ENCODE measurements at regions not wholly inside any gene's neighbourhood (a gene's known extent, or its start where the extent isn't known, plus 50 kb on each side); places are given as distances from the start of the nearest gene placed in this dataset.

GRCh38 chr11:34824425-34824824, 91.8 kb downstream of the APIP start:
- H3K4me3 ChIP-seq (ENCODE audit: low read length) = no peak overlapping the region
- peaks cover 4% of the 10 kb centered on the region for H3K27me3 Mint-ChIP-seq
- H3K4me3 Mint-ChIP-seq = no peak overlapping the region
- intact Hi-C loops (cut with DNase I, micrococcal nuclease) = no loop called here
- peaks cover 4% of the 10 kb centered on the region for H3K4me1 ChIP-seq (ENCODE audit: insufficient read depth, low read length)
- H3K36me3 Mint-ChIP-seq (ENCODE audit: low read depth) = no peaks in the 10 kb centered on the region
- ChIA-PET CTCF (no interaction called here), POLR2A (no interaction called here)
- no peaks in the 10 kb centered on the region for H3K36me3 ChIP-seq (ENCODE audit: insufficient read depth, low read length)
- no peak for ATAC-seq (ENCODE audit: poor library complexity)
- no peaks in the 10 kb centered on the region for H3K9me3 ChIP-seq (ENCODE audit: control insufficient read depth in 1 of 2, insufficient read depth in 1 of 2, low read length in 2 of 2)
- TF ChIP-seq CTCF (IDR thresholded peaks at IDR 0.05) = no peak
- H3K27me3 ChIP-seq (ENCODE audit: control insufficient read depth in 1 of 2, insufficient read depth in 2 of 2, low read length in 2 of 2) = peaks cover 0 to 10% of the 10 kb centered on the region in 2 experiments
- no peak for DNase-seq
- H3K27ac Mint-ChIP-seq = no peak overlapping the region
- H3K27ac ChIP-seq (ENCODE audit: low read depth in 1 of 2, low read length in 2 of 2) = no peak overlapping the region
- H3K9me3 Mint-ChIP-seq = peaks cover 3% of the 10 kb centered on the region
- peaks cover 16% of the 10 kb centered on the region for H3K4me1 Mint-ChIP-seq (ENCODE audit: low read depth)

GRCh38 chr11:34823639-34824038, 92.5 kb downstream of the APIP start:
- Histone ChIP-seq H3K4me1 (ENCODE audit: insufficient read depth, low read length) (peaks cover 4% of the 10 kb centered on the region), H3K36me3 (ENCODE audit: insufficient read depth, low read length) (no peaks in the 10 kb centered on the region), H3K27me3 (ENCODE audit: control insufficient read depth in 1 of 2, insufficient read depth in 2 of 2, low read length in 2 of 2) (peaks cover 0 to 10% of the 10 kb centered on the region in 2 experiments), H3K4me3 (ENCODE audit: low read length) (no peak overlapping the region), H3K9me3 (ENCODE audit: control insufficient read depth in 1 of 2, insufficient read depth in 1 of 2, low read length in 2 of 2) (peaks cover 0 to 4% of the 10 kb centered on the region in 2 experiments), H3K27ac (ENCODE audit: low read depth in 1 of 2, low read length in 2 of 2) (no peak overlapping the region)
- POLR2A ChIA-PET = no interaction called here
- no peak for TF ChIP-seq CTCF (IDR thresholded peaks at IDR 0.05)
- intact Hi-C loops (cut with DNase I, micrococcal nuclease) = no loop called here
- no peak overlapping the region for H3K4me3 Mint-ChIP-seq
- ATAC-seq (ENCODE audit: poor library complexity) (no peak), DNase-seq (no peak)
- H3K36me3 Mint-ChIP-seq (ENCODE audit: low read depth) = no peaks in the 10 kb centered on the region
- CTCF ChIA-PET = no interaction called here
- H3K27me3 Mint-ChIP-seq = peaks cover 4% of the 10 kb centered on the region
- H3K9me3 Mint-ChIP-seq = peaks cover 3% of the 10 kb centered on the region
- no peak overlapping the region for H3K27ac Mint-ChIP-seq
- H3K4me1 Mint-ChIP-seq (ENCODE audit: low read depth) = peaks cover 16% of the 10 kb centered on the region

- ATAC-seq (ENCODE audit: poor library complexity) (no peak), DNase-seq (no peak)
- Histone ChIP-seq H3K4me3 (ENCODE audit: low read length) (no peak overlapping the region), H3K27ac (ENCODE audit: low read depth in 1 of 2, low read length in 2 of 2) (no peak overlapping the region), H3K36me3 (ENCODE audit: insufficient read depth, low read length) (no peaks in the 10 kb centered on the region), H3K4me1 (ENCODE audit: insufficient read depth, low read length) (peaks cover 4% of the 10 kb centered on the region), H3K27me3 (ENCODE audit: control insufficient read depth in 1 of 2, insufficient read depth in 2 of 2, low read length in 2 of 2) (peaks cover 0 to 10% of the 10 kb centered on the region in 2 experiments), H3K9me3 (ENCODE audit: control insufficient read depth in 1 of 2, insufficient read depth in 1 of 2, low read length in 2 of 2) (peaks cover 0 to 6% of the 10 kb centered on the region in 2 experiments)
- peaks cover 4% of the 10 kb centered on the region for H3K27me3 Mint-ChIP-seq
- no peak overlapping the region for H3K4me3 Mint-ChIP-seq
- H3K27ac Mint-ChIP-seq = no peak overlapping the region
- intact Hi-C loops (cut with DNase I, micrococcal nuclease) = no loop called here
- POLR2A ChIA-PET = no interaction called here
- H3K4me1 Mint-ChIP-seq (ENCODE audit: low read depth) = peaks cover 16% of the 10 kb centered on the region
- H3K36me3 Mint-ChIP-seq (ENCODE audit: low read depth) = no peaks in the 10 kb centered on the region
- peaks cover 3% of the 10 kb centered on the region for H3K9me3 Mint-ChIP-seq
- TF ChIP-seq CTCF (IDR thresholded peaks at IDR 0.05) = no peak
- CTCF ChIA-PET = no interaction called here
Observed at GRCh38 chr11:34823197-34823596, 93.0 kb downstream of the APIP start.

All from CD4-positive, alpha-beta T cell (primary cell).